SK-N-SH (cell line): ENCODE measurements at regions not wholly inside any gene's neighbourhood (a gene's known extent, or its start where the extent isn't known, plus 50 kb on each side); places are given as distances from the start of the nearest gene placed in this dataset.
A peak's percentile ranks its signal among the peaks of the same experiment; 100 is the strongest.

Experiments used
- CTCF ChIA-PET: fragments of 300-600, 350-600 bp; formaldehyde crosslinking; extraction: SDS; loops from one replicate; lab custom pipeline; 2021; lab: Yijun Ruan, JAX
- POLR2A ChIA-PET: fragments of 350-600 bp; sonication (Branson Sonifier 250); formaldehyde crosslinking; extraction: SDS; loops from one replicate; lab custom pipeline; 2020; ENCODE audit warnings: antibody characterized with exemption, inconsistent platforms; lab: Yijun Ruan, JAX
- DNase-seq: peaks from one replicate; pipeline ENCODE4 v3.0.0; 2012
- H2AFZ ChIP-seq: fragments of 200-600 bp; sonication (generic); 2 replicates; pipeline ENCODE4 v1.8.1; 2016; ENCODE audit warnings: antibody characterized with exemption, mild to moderate bottlenecking, low read depth
- H3F3A ChIP-seq: fragments of 200-600 bp; sonication (generic); replicated peaks from 2 replicates; pipeline ENCODE3; 2016; ENCODE audit warnings: antibody characterized with exemption, mild to moderate bottlenecking; ENCODE audit not compliant: insufficient read depth
- H3K27ac ChIP-seq, 2 experiments: fragments of 200-500 bp in 1 of 2; fragments of 200-600 bp in 1 of 2; sonication (Bioruptor generic) in 1 of 2; sonication (generic), shearing (Covaris generic) in 1 of 2; 2 replicates each; pipeline versions ENCODE4 v1.5.1 to v1.6.1; 2014 to 2016; ENCODE audit warnings: low read depth in 2 of 2, inconsistent platforms in 1 of 2, low read length in 1 of 2, mild to moderate bottlenecking in 1 of 2, mixed read lengths in 1 of 2
- H3K27me3 ChIP-seq: fragments of 200-600 bp; sonication (generic), shearing (Covaris generic); 2 replicates; pipeline ENCODE4 v1.6.1; 2016; ENCODE audit warnings: mixed run types; ENCODE audit not compliant: insufficient read depth
- H3K36me3 ChIP-seq, 2 experiments: fragments of 200-500 bp in 1 of 2; fragments of 200-600 bp in 1 of 2; sonication (Bioruptor generic) in 1 of 2; sonication (generic) in 1 of 2; replicated peaks in 1 of 2; 2 replicates each; pipeline versions ENCODE3 to v1.5.1; 2014 to 2016; ENCODE audit warnings: low read length in 1 of 2, mild to moderate bottlenecking in 1 of 2; ENCODE audit not compliant: insufficient read depth in 2 of 2, control insufficient read depth in 1 of 2
- H3K4me1 ChIP-seq, 2 experiments: fragments of 200-500 bp in 1 of 2; fragments of 200-600 bp in 1 of 2; sonication (Bioruptor generic) in 1 of 2; sonication (generic), shearing (Covaris generic) in 1 of 2; 2 replicates each; pipeline versions ENCODE4 v1.5.1 to v1.6.1; 2014 to 2016; ENCODE audit warnings: low read depth in 1 of 2, low read length in 1 of 2, mixed run types in 1 of 2; ENCODE audit not compliant: insufficient read depth in 2 of 2, control insufficient read depth in 1 of 2
- H3K4me2 ChIP-seq: fragments of 200-600 bp; sonication (generic), shearing (Covaris generic); 2 replicates; pipeline ENCODE4 v1.6.1; 2017; ENCODE audit warnings: mixed run types
- H3K4me3 ChIP-seq, 2 experiments: fragments of 200-500 bp in 1 of 2; fragments of 200-600 bp in 1 of 2; sonication (Bioruptor generic) in 1 of 2; sonication (generic), shearing (Covaris generic) in 1 of 2; 2 replicates each; pipeline versions ENCODE4 v1.5.1 to v1.8.1; 2014 to 2016; ENCODE audit warnings: low read depth in 2 of 2, inconsistent platforms in 1 of 2, low read length in 1 of 2, mild to moderate bottlenecking in 1 of 2, mixed read lengths in 1 of 2, moderate library complexity in 1 of 2
- H3K79me2 ChIP-seq: fragments of 200-600 bp; sonication (generic); 2 replicates; pipeline ENCODE4 v1.8.1; 2017; ENCODE audit warnings: mild to moderate bottlenecking; ENCODE audit not compliant: insufficient read depth
- H3K9ac ChIP-seq: fragments of 200-600 bp; sonication (generic); 2 replicates; pipeline ENCODE4 v1.6.1; 2017; ENCODE audit warnings: mixed run types
- H3K9me2 ChIP-seq: fragments of 200-600 bp; sonication (generic); 2 replicates; pipeline ENCODE4 v1.6.1; 2017; ENCODE audit warnings: mixed run types
- H3K9me3 ChIP-seq: fragments of 200-600 bp; sonication (generic); 2 replicates; pipeline ENCODE4 v1.6.1; 2017; ENCODE audit warnings: mixed run types, mild to moderate bottlenecking, moderate library complexity
- H4K20me1 ChIP-seq: fragments of 200-600 bp; sonication (generic); 2 replicates; pipeline ENCODE4 v1.6.1; 2017; ENCODE audit warnings: mild to moderate bottlenecking, mixed run types; ENCODE audit not compliant: insufficient read depth
- ELF1 ChIP-seq: IDR thresholded peaks from 2 replicates; pipeline ENCODE4 v1.4.0; 2012
- EP300 ChIP-seq, 2 experiments: IDR thresholded peaks; 2 replicates each; pipeline versions ENCODE4 v1.4.0 to v1.6.1; 2012; ENCODE audit warnings: borderline replicate concordance in 1 of 2, low read depth in 1 of 2, low read length in 1 of 2
- FOSL2 ChIP-seq: IDR thresholded peaks from 2 replicates; pipeline ENCODE4 v1.4.0; 2012; ENCODE audit warnings: low read depth, mild to moderate bottlenecking, moderate library complexity, borderline replicate concordance
- GATA2 ChIP-seq: sonication (generic); formaldehyde crosslinking; IDR thresholded peaks from 2 replicates; pipeline ENCODE4 v1.5.0; 2020; ENCODE audit warnings: mild to moderate bottlenecking, missing genetic modification reagents
- JUND ChIP-seq: IDR thresholded peaks from 2 replicates; pipeline ENCODE4 v1.4.0; 2012
- MAX ChIP-seq: IDR thresholded peaks from 2 replicates; pipeline ENCODE4 v1.4.0; 2012; ENCODE audit warnings: low read depth
- POLR2AphosphoS5 ChIP-seq: IDR thresholded peaks from 2 replicates; pipeline ENCODE4 v1.6.1; 2012; ENCODE audit warnings: low read depth, low read length
- REST ChIP-seq: IDR thresholded peaks from 2 replicates; pipeline ENCODE4 v1.6.1; 2012; ENCODE audit warnings: mild to moderate bottlenecking, low read depth, low read length, moderate library complexity
- RXRA ChIP-seq: IDR thresholded peaks from 2 replicates; pipeline ENCODE4 v1.4.0; 2012; ENCODE audit warnings: low read depth, mild to moderate bottlenecking, borderline replicate concordance
- SIN3A ChIP-seq: IDR thresholded peaks from 2 replicates; pipeline ENCODE4 v1.6.1; 2012; ENCODE audit warnings: low read depth, mild to moderate bottlenecking, low read length, moderate library complexity, borderline replicate concordance
- SMC3 ChIP-seq: IDR thresholded peaks from 2 replicates; pipeline ENCODE4 v1.6.1; 2012; ENCODE audit warnings: low read depth, low read length, improper control_type of control experiment
- TAF1 ChIP-seq: IDR thresholded peaks from 2 replicates; pipeline ENCODE4 v1.6.1; 2012; ENCODE audit warnings: low read depth, mild to moderate bottlenecking, low read length, moderate library complexity, borderline replicate concordance
- TCF12 ChIP-seq: IDR thresholded peaks from 2 replicates; pipeline ENCODE4 v1.4.0; 2012
- TEAD4 ChIP-seq: IDR thresholded peaks from 2 replicates; pipeline ENCODE4 v1.4.0; 2012; ENCODE audit warnings: mild to moderate bottlenecking, borderline replicate concordance; ENCODE audit not compliant: insufficient read depth
- ZBTB33 ChIP-seq: IDR thresholded peaks from 2 replicates; pipeline ENCODE4 v1.4.0; 2012; ENCODE audit warnings: low read depth, borderline replicate concordance
- WGBS: methylation state at CpG from one replicate; pipeline ENCODE4 v1.1.6; 2017; ENCODE audit warnings: low lambda C conversion rate; 5-methylcytosine and 5-hydroxymethylcytosine counted together
- TF ChIP-seq, protein P1 (sequence below): IDR thresholded peaks from 2 replicates; pipeline ENCODE4; 2012
- TF ChIP-seq, protein P2 (sequence below): fragments of 150-350 bp; IDR thresholded peaks from 2 replicates; pipeline ENCODE4 v1.6.1; 2017; ENCODE audit warnings: antibody characterized with exemption, low read length, low read depth, borderline replicate concordance

DNA sequence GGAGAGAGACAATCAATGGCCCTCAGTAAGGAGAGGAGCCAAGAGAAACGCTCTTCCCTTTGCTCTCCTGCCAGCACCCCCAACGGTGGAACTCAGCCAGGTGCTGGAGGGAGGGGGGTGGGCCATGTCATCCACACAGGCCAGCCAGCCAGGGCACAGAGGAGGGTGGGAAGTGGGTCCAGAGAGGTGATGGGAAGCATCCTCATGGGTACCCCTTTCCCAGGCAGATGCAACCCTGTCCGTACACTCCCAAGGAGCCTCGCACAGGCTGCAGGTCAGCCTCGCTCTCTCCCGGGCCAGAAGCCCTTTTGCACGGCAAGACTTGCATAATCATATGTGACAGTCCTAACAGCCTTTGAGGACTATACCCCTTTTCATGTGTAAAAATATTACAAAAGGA lies 142.0 kb upstream of the NAMPT start (continued):
- TF ChIP-seq REST = no peak
- TF ChIP-seq, all 33 proteins: peak for 0

DNA sequence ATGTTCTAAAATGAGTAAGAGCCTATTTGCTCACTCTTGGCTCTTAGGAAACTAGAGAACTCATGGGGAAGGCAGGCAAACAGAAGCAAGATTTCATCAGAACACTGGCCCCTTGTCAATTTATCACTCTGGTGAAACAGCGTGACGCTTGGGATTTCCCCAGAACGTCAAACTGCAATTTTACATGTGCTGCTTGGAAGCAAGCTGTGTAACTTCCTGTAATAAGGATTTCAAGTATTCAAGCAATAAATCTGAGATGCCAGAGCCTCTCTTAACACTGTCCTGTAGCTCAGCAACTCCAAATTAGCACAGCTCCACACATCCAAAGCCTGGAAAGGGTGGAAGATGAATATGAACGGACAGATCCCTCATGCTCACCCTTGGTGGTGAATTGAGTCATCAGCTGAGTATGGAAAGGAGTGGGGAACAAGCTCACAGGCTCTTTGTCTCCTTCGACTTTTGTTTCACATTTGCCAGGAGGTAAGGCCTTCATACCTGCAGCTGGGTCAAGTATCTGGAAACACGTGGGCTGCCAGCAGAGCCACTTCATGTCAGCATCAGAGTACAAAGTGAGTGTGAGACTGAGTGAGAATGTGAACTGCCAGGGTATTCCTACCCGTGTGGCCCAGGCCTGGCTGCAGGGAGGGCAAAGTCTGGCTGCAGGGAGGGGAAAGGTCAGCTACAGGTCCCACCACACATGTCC lies 140.4 kb upstream of the NAMPT start:
- Histone ChIP-seq H3K9me2 (no peaks in the 10 kb centered on the region), H3K4me1 (peaks cover 16 to 37% of the 10 kb centered on the region in 2 experiments), H4K20me1 (no peaks in the 10 kb centered on the region), H3K9ac (peak overlapping the region; percentile 46; the same call in 1 of the 2 replicates), H3K9me3 (no peaks in the 10 kb centered on the region), H3K27ac (peak overlapping the region; percentile 68 to 83; a peak in 3 of 4 replicates), H3K36me3 (no peaks in the 10 kb centered on the region), H2AFZ (peak overlapping the region; percentile 52), H3K79me2 (no peaks in the 10 kb centered on the region), H3K27me3 (no peaks in the 10 kb centered on the region), H3F3A (peaks cover 26% of the 10 kb centered on the region), H3K4me3 (peak overlapping the region in 1 of 2 experiments; percentile 7; a peak in 1 of 4 replicates), H3K4me2 (peak overlapping the region; percentile 58)
- 17% methylated on average over 7 of the region's 7 CpGs for WGBS
- DNase-seq = no peak
- CTCF ChIA-PET = interaction anchor here (0.6 to 1.4 kb wide), 3 partner anchors 37 to 249 kb away, joined by 3 to 5 read pairs (median 3); no protein-coding TSS in a partner anchor
- POLR2A ChIA-PET = no interaction called here
- TF ChIP-seq TCF12 = peak; percentile 79
- peak; percentile 60; the same call in 1 of the 2 replicates for TF ChIP-seq FOSL2
- TF ChIP-seq SIN3A = peak; percentile 29; the same call in 1 of the 2 replicates
- peak; percentile 39 for TF ChIP-seq JUND
- TF ChIP-seq ZBTB33 = peak; percentile 51; the same call in 1 of the 2 replicates
- TF ChIP-seq SMC3 = no peak
- TF ChIP-seq ELF1 = 0 out of 2 replicates have a peak, but pooled peaks have one; percentile 33
- peak; percentile 90 for TF ChIP-seq MAX
- TF ChIP-seq, protein P1, sequence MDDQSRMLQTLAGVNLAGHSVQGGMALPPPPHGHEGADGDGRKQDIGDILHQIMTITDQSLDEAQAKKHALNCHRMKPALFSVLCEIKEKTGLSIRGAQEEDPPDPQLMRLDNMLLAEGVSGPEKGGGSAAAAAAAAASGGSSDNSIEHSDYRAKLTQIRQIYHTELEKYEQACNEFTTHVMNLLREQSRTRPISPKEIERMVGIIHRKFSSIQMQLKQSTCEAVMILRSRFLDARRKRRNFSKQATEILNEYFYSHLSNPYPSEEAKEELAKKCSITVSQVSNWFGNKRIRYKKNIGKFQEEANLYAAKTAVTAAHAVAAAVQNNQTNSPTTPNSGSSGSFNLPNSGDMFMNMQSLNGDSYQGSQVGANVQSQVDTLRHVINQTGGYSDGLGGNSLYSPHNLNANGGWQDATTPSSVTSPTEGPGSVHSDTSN = peak; percentile 94
- peak; percentile 65; the same call in 1 of the 2 replicates for TF ChIP-seq POLR2AphosphoS5
- TF ChIP-seq, protein P2, sequence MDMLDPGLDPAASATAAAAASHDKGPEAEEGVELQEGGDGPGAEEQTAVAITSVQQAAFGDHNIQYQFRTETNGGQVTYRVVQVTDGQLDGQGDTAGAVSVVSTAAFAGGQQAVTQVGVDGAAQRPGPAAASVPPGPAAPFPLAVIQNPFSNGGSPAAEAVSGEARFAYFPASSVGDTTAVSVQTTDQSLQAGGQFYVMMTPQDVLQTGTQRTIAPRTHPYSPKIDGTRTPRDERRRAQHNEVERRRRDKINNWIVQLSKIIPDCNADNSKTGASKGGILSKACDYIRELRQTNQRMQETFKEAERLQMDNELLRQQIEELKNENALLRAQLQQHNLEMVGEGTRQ = no peak
- no peak for TF ChIP-seq RXRA
- no peak for TF ChIP-seq GATA2
- 0 out of 2 replicates have a peak, but pooled peaks have one; percentile 20 for TF ChIP-seq REST
- 0 out of 2 replicates have a peak, but pooled peaks have one; percentile 22 for TF ChIP-seq TAF1
- peak; percentile 42 to 72; a peak in 3 of 4 replicates for TF ChIP-seq EP300 (IDR thresholded peaks at IDR 0.05; ENCODE audit: borderline replicate concordance in 1 of 2, low read depth in 1 of 2, low read length in 1 of 2)
- peak; percentile 72; the same call in 1 of the 2 replicates for TF ChIP-seq TEAD4
